HEK293 (cell line): ENCODE measurements at regions not wholly inside any gene's neighbourhood (a gene's known extent, or its start where the extent isn't known, plus 50 kb on each side); places are given as distances from the start of the nearest gene placed in this dataset.

ENCODE experiments used
- CTCF ChIA-PET: fragments of 350-600 bp; formaldehyde crosslinking; extraction: SDS; loops from one replicate; lab custom pipeline; 2021; ENCODE audit warnings: antibody characterized with exemption; lab: Yijun Ruan, JAX
- POLR2A ChIA-PET: fragments of 300-600 bp; formaldehyde crosslinking; extraction: SDS; loops from one replicate; lab custom pipeline; 2020; ENCODE audit warnings: antibody characterized with exemption, inconsistent platforms; lab: Yijun Ruan, JAX
- H3K27ac ChIP-seq: fragments of 200-500 bp; sonication (Bioruptor generic); 2 replicates; pipeline ENCODE4 v1.5.1; 2014; ENCODE audit warnings: low read depth, low read length, control low read depth, inconsistent platforms; ENCODE audit errors: extremely low read depth
- H3K36me3 ChIP-seq, 2 experiments: fragments of 200-500 bp in 1 of 2; sonication (Bioruptor generic) in 1 of 2; 1 replicate in 1 of 2; 2 replicates in 1 of 2; pipeline ENCODE4 v1.5.1; 2014 to 2017; ENCODE audit warnings: inconsistent platforms in 2 of 2, low read length in 2 of 2; ENCODE audit not compliant: control insufficient read depth in 2 of 2, insufficient read depth in 1 of 2
- H3K4me1 ChIP-seq: fragments of 200-500 bp; sonication (Bioruptor generic); 2 replicates; pipeline ENCODE4 v1.5.1; 2014; ENCODE audit warnings: mild to moderate bottlenecking, low read length, inconsistent platforms; ENCODE audit not compliant: control insufficient read depth, insufficient read depth
- H3K4me3 ChIP-seq: 2 replicates; pipeline ENCODE4 v1.5.1; 2011; ENCODE audit warnings: low read depth, mild to moderate bottlenecking, control low read depth, low read length, moderate library complexity
- H3K9me3 ChIP-seq: fragments of 200-500 bp; sonication (Bioruptor generic); 2 replicates; pipeline ENCODE4 v1.5.1; 2014; ENCODE audit warnings: low read depth, low read length, inconsistent platforms; ENCODE audit not compliant: control insufficient read depth, insufficient read depth
- MZF1 ChIP-seq: fragments of 450-650 bp; formaldehyde crosslinking; IDR thresholded peaks from 2 replicates; pipeline ENCODE4 v1.5.1; 2017; ENCODE audit warnings: missing biosample characterization, missing genetic modification characterization, borderline replicate concordance
- REST ChIP-seq: fragments of 450-650 bp; formaldehyde crosslinking; IDR thresholded peaks from 2 replicates; pipeline ENCODE4 v1.5.1; 2016; ENCODE audit warnings: missing biosample characterization, missing genetic modification characterization
- TRIM28 ChIP-seq: IDR thresholded peaks from 2 replicates; pipeline ENCODE4 v1.6.1; 2011; ENCODE audit warnings: low read length, control low read depth, borderline replicate concordance
- ZBTB10 ChIP-seq: fragments of 450-650 bp; formaldehyde crosslinking; IDR thresholded peaks from 2 replicates; pipeline ENCODE4 v1.5.1; 2016; ENCODE audit warnings: missing biosample characterization, missing genetic modification characterization
- ZEB2 ChIP-seq: fragments of 450-650 bp; formaldehyde crosslinking; IDR thresholded peaks from 2 replicates; pipeline ENCODE4 v1.5.1; 2016; ENCODE audit warnings: missing biosample characterization, missing genetic modification characterization
- ZNF121 ChIP-seq: fragments of 450-650 bp; formaldehyde crosslinking; IDR thresholded peaks from 2 replicates; pipeline ENCODE4 v1.5.1; 2016; ENCODE audit warnings: missing biosample characterization, missing genetic modification characterization
- ZNF16 ChIP-seq: fragments of 450-650 bp; formaldehyde crosslinking; IDR thresholded peaks from 2 replicates; pipeline ENCODE4 v1.5.1; 2016; ENCODE audit warnings: low read depth, missing biosample characterization, missing genetic modification characterization
- ZNF211 ChIP-seq: fragments of 450-650 bp; formaldehyde crosslinking; IDR thresholded peaks from 2 replicates; pipeline ENCODE4 v1.5.1; 2016; ENCODE audit warnings: low read depth, missing biosample characterization, missing genetic modification characterization
- ZNF214 ChIP-seq: fragments of 450-650 bp; formaldehyde crosslinking; IDR thresholded peaks from 2 replicates; pipeline ENCODE4 v1.5.1; 2017; ENCODE audit warnings: missing biosample characterization, mild to moderate bottlenecking, missing genetic modification characterization, borderline replicate concordance
- ZNF324 ChIP-seq: fragments of 450-650 bp; formaldehyde crosslinking; IDR thresholded peaks from 2 replicates; pipeline ENCODE4 v1.5.1; 2016; ENCODE audit warnings: missing biosample characterization, missing genetic modification characterization
- ZNF362 ChIP-seq: fragments of 450-650 bp; formaldehyde crosslinking; IDR thresholded peaks from 2 replicates; pipeline ENCODE4 v1.5.1; 2016; ENCODE audit warnings: missing biosample characterization, missing genetic modification characterization
- ZNF394 ChIP-seq: fragments of 450-650 bp; formaldehyde crosslinking; IDR thresholded peaks from 2 replicates; pipeline ENCODE4 v1.5.1; 2016; ENCODE audit warnings: missing biosample characterization, missing genetic modification characterization, mild to moderate bottlenecking, moderate library complexity, borderline replicate concordance
- ZNF426 ChIP-seq: fragments of 450-650 bp; formaldehyde crosslinking; IDR thresholded peaks from 2 replicates; pipeline ENCODE4 v1.5.1; 2017; ENCODE audit warnings: missing biosample characterization, missing genetic modification characterization, mild to moderate bottlenecking, inconsistent platforms, moderate library complexity
- ZNF530 ChIP-seq: fragments of 450-650 bp; formaldehyde crosslinking; IDR thresholded peaks from 2 replicates; pipeline ENCODE4 v1.5.1; 2016; ENCODE audit warnings: low read depth, missing biosample characterization, missing genetic modification characterization
- ZNF555 ChIP-seq: fragments of 450-650 bp; formaldehyde crosslinking; conservative IDR thresholded peaks from 2 replicates; pipeline ENCODE4 v1.5.1; 2017; ENCODE audit warnings: missing biosample characterization, mild to moderate bottlenecking, missing genetic modification characterization, inconsistent platforms
- ZNF610 ChIP-seq: fragments of 450-650 bp; formaldehyde crosslinking; IDR thresholded peaks from 2 replicates; pipeline ENCODE4 v1.5.1; 2016; ENCODE audit warnings: missing biosample characterization, missing genetic modification characterization, borderline replicate concordance
- ZNF624 ChIP-seq: fragments of 450-650 bp; formaldehyde crosslinking; IDR thresholded peaks from 2 replicates; pipeline ENCODE4 v1.5.1; 2017; ENCODE audit warnings: missing biosample characterization, missing genetic modification characterization
- TF ChIP-seq, protein P1 (sequence below): sonication (generic); formaldehyde crosslinking; IDR thresholded peaks from 2 replicates; pipeline ENCODE4 v1.8.1; 2022; ENCODE audit warnings: mild to moderate bottlenecking, moderate library complexity, missing genetic modification reagents
- TF ChIP-seq, protein P2 (sequence below): fragments of 450-650 bp; formaldehyde crosslinking; IDR thresholded peaks from 2 replicates; pipeline ENCODE4 v1.5.1; 2016; ENCODE audit warnings: missing biosample characterization, missing genetic modification characterization, low read depth
- TF ChIP-seq, protein P3 (sequence below): fragments of 450-650 bp; formaldehyde crosslinking; IDR thresholded peaks from 2 replicates; pipeline ENCODE4 v1.5.1; 2016; ENCODE audit warnings: missing biosample characterization, missing genetic modification characterization

GRCh38 chr4:19774690-19775256 is 476.9 kb upstream of the SLIT2 start:
- no peaks in the 10 kb centered on the region for H3K4me1 ChIP-seq
- ChIA-PET CTCF (no interaction called here), POLR2A (no interaction called here)
- TF ChIP-seq ZNF211 (tag by site-specific recombination) (no peak), ZNF121 (no peak), ZNF530 (tag by site-specific recombination) (no peak), ZNF362 (no peak), ZNF426 (tag by site-specific recombination) (no peak), ZEB2 (no peak), ZBTB10 (tag by site-specific recombination) (no peak), ZNF16 (tag by site-specific recombination) (no peak), ZNF555 (tag by site-specific recombination) (no peak), ZNF214 (tag by site-specific recombination) (no peak)
- TF ChIP-seq, protein P1, sequence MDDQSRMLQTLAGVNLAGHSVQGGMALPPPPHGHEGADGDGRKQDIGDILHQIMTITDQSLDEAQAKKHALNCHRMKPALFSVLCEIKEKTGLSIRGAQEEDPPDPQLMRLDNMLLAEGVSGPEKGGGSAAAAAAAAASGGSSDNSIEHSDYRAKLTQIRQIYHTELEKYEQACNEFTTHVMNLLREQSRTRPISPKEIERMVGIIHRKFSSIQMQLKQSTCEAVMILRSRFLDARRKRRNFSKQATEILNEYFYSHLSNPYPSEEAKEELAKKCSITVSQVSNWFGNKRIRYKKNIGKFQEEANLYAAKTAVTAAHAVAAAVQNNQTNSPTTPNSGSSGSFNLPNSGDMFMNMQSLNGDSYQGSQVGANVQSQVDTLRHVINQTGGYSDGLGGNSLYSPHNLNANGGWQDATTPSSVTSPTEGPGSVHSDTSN: no peak
- TF ChIP-seq, protein P2, sequence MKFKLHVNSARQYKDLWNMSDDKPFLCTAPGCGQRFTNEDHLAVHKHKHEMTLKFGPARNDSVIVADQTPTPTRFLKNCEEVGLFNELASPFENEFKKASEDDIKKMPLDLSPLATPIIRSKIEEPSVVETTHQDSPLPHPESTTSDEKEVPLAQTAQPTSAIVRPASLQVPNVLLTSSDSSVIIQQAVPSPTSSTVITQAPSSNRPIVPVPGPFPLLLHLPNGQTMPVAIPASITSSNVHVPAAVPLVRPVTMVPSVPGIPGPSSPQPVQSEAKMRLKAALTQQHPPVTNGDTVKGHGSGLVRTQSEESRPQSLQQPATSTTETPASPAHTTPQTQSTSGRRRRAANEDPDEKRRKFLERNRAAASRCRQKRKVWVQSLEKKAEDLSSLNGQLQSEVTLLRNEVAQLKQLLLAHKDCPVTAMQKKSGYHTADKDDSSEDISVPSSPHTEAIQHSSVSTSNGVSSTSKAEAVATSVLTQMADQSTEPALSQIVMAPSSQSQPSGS (tag by site-specific recombination): no peak
- H3K4me3 ChIP-seq: no peak overlapping the region
- H3K27ac ChIP-seq: no peak overlapping the region
- H3K9me3 ChIP-seq: no peaks in the 10 kb centered on the region
- H3K36me3 ChIP-seq: no peaks in the 10 kb centered on the region

DNA sequence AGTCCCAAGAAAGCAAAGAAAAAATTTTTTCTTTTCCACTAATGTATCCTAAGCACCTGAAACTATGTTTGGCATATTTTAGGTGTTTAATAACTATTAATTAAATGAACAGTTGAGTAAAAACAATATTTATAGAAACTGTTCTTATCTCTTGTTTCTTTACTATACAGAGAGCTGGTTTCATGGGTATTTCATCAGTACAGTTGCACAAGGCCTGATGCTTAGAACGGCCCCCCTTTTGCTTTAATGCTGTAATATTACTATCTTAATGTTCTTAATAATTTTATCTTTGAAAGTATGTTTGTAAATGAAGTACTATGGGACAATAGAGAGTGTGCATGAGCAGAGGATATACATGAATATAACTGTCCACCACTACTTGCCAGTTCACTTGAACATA is 479.1 kb upstream of the SLIT2 start:
- no peaks in the 10 kb centered on the region for H3K36me3 ChIP-seq
- no peaks in the 10 kb centered on the region for H3K9me3 ChIP-seq
- TF ChIP-seq ZNF324 (tag by site-specific recombination): no peak
- no peak for TF ChIP-seq MZF1 (tag by site-specific recombination)
- TF ChIP-seq, protein P3, sequence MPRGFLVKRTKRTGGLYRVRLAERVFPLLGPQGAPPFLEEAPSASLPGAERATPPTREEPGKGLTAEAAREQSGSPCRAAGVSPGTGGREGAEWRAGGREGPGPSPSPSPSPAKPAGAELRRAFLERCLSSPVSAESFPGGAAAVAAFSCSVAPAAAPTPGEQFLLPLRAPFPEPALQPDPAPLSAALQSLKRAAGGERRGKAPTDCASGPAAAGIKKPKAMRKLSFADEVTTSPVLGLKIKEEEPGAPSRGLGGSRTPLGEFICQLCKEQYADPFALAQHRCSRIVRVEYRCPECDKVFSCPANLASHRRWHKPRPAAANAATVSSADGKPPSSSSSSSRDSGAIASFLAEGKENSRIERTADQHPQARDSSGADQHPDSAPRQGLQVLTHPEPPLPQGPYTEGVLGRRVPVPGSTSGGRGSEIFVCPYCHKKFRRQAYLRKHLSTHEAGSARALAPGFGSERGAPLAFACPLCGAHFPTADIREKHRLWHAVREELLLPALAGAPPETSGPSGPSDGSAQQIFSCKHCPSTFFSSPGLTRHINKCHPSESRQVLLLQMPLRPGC (tag by site-specific recombination): no peak
- no peak for TF ChIP-seq REST (tag by site-specific recombination)
- no peak for TF ChIP-seq ZNF624 (tag by site-specific recombination)
- no peak for TF ChIP-seq TRIM28
- TF ChIP-seq ZNF394 (tag by site-specific recombination): no peak
- no peak for TF ChIP-seq ZNF610 (tag by site-specific recombination)
- CTCF ChIA-PET: no interaction called here
- POLR2A ChIA-PET: no interaction called here
- no peak overlapping the region for H3K27ac ChIP-seq
- H3K4me3 ChIP-seq: no peak overlapping the region
- H3K4me1 ChIP-seq: no peaks in the 10 kb centered on the region
